Vagina (tissue), 2 donors: ENCODE measurements at regions not wholly inside any gene's neighbourhood (a gene's known extent, or its start where the extent isn't known, plus 50 kb on each side); places are given as distances from the start of the nearest gene placed in this dataset.

ENCODE experiments used
- POLR2AphosphoS5 ChIP-seq, 2 donors: sonication (generic); formaldehyde crosslinking; IDR thresholded peaks; one replicate each; pipeline ENCODE4 v1.9.0; 2017; ENCODE audit warnings: antibody characterized with exemption in 2 of 2, mild to moderate bottlenecking in 2 of 2, low read depth in 1 of 2; ENCODE audit not compliant: insufficient read depth in 1 of 2
- TF ChIP-seq, protein P1 (sequence below), 3 experiments: fragments of 450-650 bp in 2 of 3; fragments of 200-600 bp in 1 of 3; sonication (generic) in 1 of 3; IDR thresholded peaks; one replicate each; pipeline ENCODE4 v1.5.1; 2017 to 2019; ENCODE audit warnings: antibody characterized with exemption in 3 of 3, mild to moderate bottlenecking in 2 of 3, moderate library complexity in 2 of 3

- TF ChIP-seq, protein P1, sequence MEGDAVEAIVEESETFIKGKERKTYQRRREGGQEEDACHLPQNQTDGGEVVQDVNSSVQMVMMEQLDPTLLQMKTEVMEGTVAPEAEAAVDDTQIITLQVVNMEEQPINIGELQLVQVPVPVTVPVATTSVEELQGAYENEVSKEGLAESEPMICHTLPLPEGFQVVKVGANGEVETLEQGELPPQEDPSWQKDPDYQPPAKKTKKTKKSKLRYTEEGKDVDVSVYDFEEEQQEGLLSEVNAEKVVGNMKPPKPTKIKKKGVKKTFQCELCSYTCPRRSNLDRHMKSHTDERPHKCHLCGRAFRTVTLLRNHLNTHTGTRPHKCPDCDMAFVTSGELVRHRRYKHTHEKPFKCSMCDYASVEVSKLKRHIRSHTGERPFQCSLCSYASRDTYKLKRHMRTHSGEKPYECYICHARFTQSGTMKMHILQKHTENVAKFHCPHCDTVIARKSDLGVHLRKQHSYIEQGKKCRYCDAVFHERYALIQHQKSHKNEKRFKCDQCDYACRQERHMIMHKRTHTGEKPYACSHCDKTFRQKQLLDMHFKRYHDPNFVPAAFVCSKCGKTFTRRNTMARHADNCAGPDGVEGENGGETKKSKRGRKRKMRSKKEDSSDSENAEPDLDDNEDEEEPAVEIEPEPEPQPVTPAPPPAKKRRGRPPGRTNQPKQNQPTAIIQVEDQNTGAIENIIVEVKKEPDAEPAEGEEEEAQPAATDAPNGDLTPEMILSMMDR (IDR thresholded peaks at IDR 0.05), result no peak
- TF ChIP-seq POLR2AphosphoS5 (IDR thresholded peaks at IDR 0.05; ENCODE audit: insufficient read depth in 1 of 2, low read depth in 1 of 2), result no peak
These were observed 108.6 kb upstream of the IRX2 start for GRCh38 chr5:2860101-2860500.
